HepG2 (cell line): ENCODE measurements at regions not wholly inside any gene's neighbourhood (a gene's known extent, or its start where the extent isn't known, plus 50 kb on each side); places are given as distances from the start of the nearest gene placed in this dataset.

Experiments
- ATAC-seq: fragments of 200-7000 bp; cut with Tn5 transposase; 3 replicates; pipeline ENCODE4 v1.9.1; 2020; ENCODE audit warnings: mild to moderate bottlenecking, moderate library complexity
- BruUV-seq: library from RNA; stranded (reverse); fragments of 400-500 nt; replicated peaks from 2 replicates; lab custom pipeline; 2021; lab: Mats Ljungman, UMichigan
- CTCF ChIA-PET: fragments of 300-600 bp; formaldehyde crosslinking; extraction: SDS; loops from one replicate; lab custom pipeline; 2021; ENCODE audit warnings: low total read pairs, inconsistent platforms, low intra/inter-chr PET ratio; lab: Yijun Ruan, JAX
- POLR2A ChIA-PET: fragments of 350-600 bp; sonication (Branson Sonifier 250); formaldehyde crosslinking; loops from one replicate; lab custom pipeline; 2020; ENCODE audit warnings: antibody characterized with exemption, inconsistent platforms; lab: Yijun Ruan, JAX
- DNase-seq: peaks from one replicate; pipeline ENCODE4 v3.0.0-alpha.2; 2015; ENCODE audit warnings: low spot score
- FAIRE-seq: peaks from 3 replicates; lab custom pipeline; 2011; peaks lifted over from hg19 to GRCh38; lab: Jason Lieb, UNC
- H2AFZ ChIP-seq: one replicate; pipeline ENCODE4 v1.6.1; 2011; ENCODE audit warnings: low read length, inconsistent platforms
- H3K27ac ChIP-seq: fragments of 300-600 bp; 3 replicates; pipeline ENCODE4 v1.8.0; 2011; ENCODE audit warnings: mixed run types, mild to moderate bottlenecking, mixed read lengths, low read length, inconsistent platforms; ENCODE audit not compliant: insufficient read depth; ENCODE audit errors: extremely low read length
- H3K27me3 ChIP-seq, 2 experiments: fragments of 200-600 bp in 1 of 2; 2 replicates in 1 of 2; 3 replicates in 1 of 2; pipeline versions ENCODE4 v1.6.0 to v1.8.0; 2011; ENCODE audit warnings: low read length in 2 of 2, mild to moderate bottlenecking in 2 of 2, moderate library complexity in 2 of 2, inconsistent platforms in 1 of 2; ENCODE audit not compliant: insufficient read depth in 2 of 2, control insufficient read depth in 1 of 2
- H3K36me3 ChIP-seq, 2 experiments: fragments of 200-600 bp in 1 of 2; replicated peaks in 1 of 2; 2 replicates in 1 of 2; 3 replicates in 1 of 2; pipeline versions ENCODE4 v1.5.1 to v1.8.0; 2011; ENCODE audit warnings: low read length in 2 of 2, inconsistent platforms in 1 of 2; ENCODE audit not compliant: insufficient read depth in 2 of 2, control insufficient read depth in 1 of 2
- H3K4me1 ChIP-seq: 2 replicates; pipeline ENCODE4 v1.5.1; 2012; ENCODE audit warnings: low read length, inconsistent platforms; ENCODE audit not compliant: insufficient read depth
- H3K4me2 ChIP-seq: 2 replicates; pipeline ENCODE4 v1.6.0; 2011; ENCODE audit warnings: low read depth, low read length, inconsistent platforms
- H3K4me3 ChIP-seq, 3 experiments: fragments of 200-600 bp in 1 of 3; sonication (generic), shearing (Covaris generic) in 1 of 3; replicated peaks in 1 of 3; 2 replicates each; pipeline ENCODE4 v1.5.1; 2011 to 2016; ENCODE audit warnings: low read length in 3 of 3, inconsistent platforms in 2 of 3, low read depth in 2 of 3, mild to moderate bottlenecking in 2 of 3, control low read depth in 1 of 3, mixed read lengths in 1 of 3; ENCODE audit not compliant: insufficient read depth in 1 of 3
- H3K79me2 ChIP-seq: one replicate; pipeline ENCODE4 v1.6.1; 2011; ENCODE audit warnings: low read length, inconsistent platforms; ENCODE audit not compliant: insufficient read depth
- H3K9ac ChIP-seq: 2 replicates; pipeline ENCODE4 v1.6.0; 2011; ENCODE audit warnings: mild to moderate bottlenecking, low read depth, low read length, inconsistent platforms; ENCODE audit not compliant: insufficient read depth
- H3K9me3 ChIP-seq: 2 replicates; pipeline ENCODE4 v1.5.1; 2012; ENCODE audit warnings: mild to moderate bottlenecking, low read length
- H4K20me1 ChIP-seq: 2 replicates; pipeline ENCODE4 v1.6.0; 2011; ENCODE audit warnings: inconsistent platforms, mild to moderate bottlenecking, low read length, moderate library complexity; ENCODE audit not compliant: insufficient read depth
- BCLAF1 ChIP-seq: fragments of 450-650 bp; IDR thresholded peaks from 2 replicates; pipeline ENCODE4 v1.6.1; 2017; ENCODE audit warnings: mild to moderate bottlenecking
- CBX5 ChIP-seq: sonication (generic); formaldehyde crosslinking; IDR thresholded peaks from 2 replicates; pipeline ENCODE4 v1.4.0; 2020; ENCODE audit warnings: missing genetic modification reagents, borderline replicate concordance
- EED ChIP-seq: sonication (generic); formaldehyde crosslinking; IDR thresholded peaks from 2 replicates; pipeline ENCODE4 v1.5.0; 2020; ENCODE audit warnings: mild to moderate bottlenecking, missing genetic modification reagents
- IRF2 ChIP-seq: IDR thresholded peaks from 2 replicates; pipeline ENCODE4 v1.6.1; 2018; ENCODE audit warnings: missing genetic modification reagents, missing compliant biosample characterization
- IRF9 ChIP-seq: sonication (generic); formaldehyde crosslinking; IDR thresholded peaks from 2 replicates; pipeline ENCODE4 v1.8.0; 2022; ENCODE audit warnings: missing genetic modification reagents, mild to moderate bottlenecking, borderline replicate concordance
- KAT2B ChIP-seq: fragments of 150-350 bp; IDR thresholded peaks from 2 replicates; pipeline ENCODE4 v1.6.1; 2014; ENCODE audit warnings: low read depth, low read length, borderline replicate concordance
- KLF11 ChIP-seq: IDR thresholded peaks from 2 replicates; pipeline ENCODE4 v1.6.1; 2016; ENCODE audit warnings: missing compliant biosample characterization
- KMT2A ChIP-seq: sonication (generic); formaldehyde crosslinking; IDR thresholded peaks from 2 replicates; pipeline ENCODE4 v1.4.0; 2020; ENCODE audit warnings: missing genetic modification reagents
- MED1 ChIP-seq: sonication (generic); formaldehyde crosslinking; IDR thresholded peaks from 2 replicates; pipeline ENCODE4 v1.4.0; 2020; ENCODE audit warnings: missing genetic modification reagents
- NFYB ChIP-seq: sonication (generic); formaldehyde crosslinking; IDR thresholded peaks from 2 replicates; pipeline ENCODE4 v1.4.0; 2020; ENCODE audit warnings: missing genetic modification reagents
- SNAPC2 ChIP-seq: sonication (generic); formaldehyde crosslinking; IDR thresholded peaks from 2 replicates; pipeline ENCODE4 v1.8.1; 2022; ENCODE audit warnings: mild to moderate bottlenecking, missing genetic modification reagents
- TBX2 ChIP-seq: sonication (generic); formaldehyde crosslinking; IDR thresholded peaks from 2 replicates; pipeline ENCODE4 v1.5.0; 2020; ENCODE audit warnings: missing genetic modification reagents, mild to moderate bottlenecking, borderline replicate concordance
- TMF1 ChIP-seq: sonication (generic); formaldehyde crosslinking; IDR thresholded peaks from 2 replicates; pipeline ENCODE4 v1.8.1; 2022; ENCODE audit warnings: low read depth, missing genetic modification reagents
- ZNF124 ChIP-seq: sonication (generic); formaldehyde crosslinking; IDR thresholded peaks from 2 replicates; pipeline ENCODE4 v1.4.0; 2020; ENCODE audit warnings: missing genetic modification reagents
- ZNF205 ChIP-seq: IDR thresholded peaks from 2 replicates; pipeline ENCODE4 v1.6.1; 2018; ENCODE audit warnings: missing biosample characterization, missing genetic modification reagents
- ZNF552 ChIP-seq: sonication (generic); formaldehyde crosslinking; IDR thresholded peaks from 2 replicates; pipeline ENCODE4 v1.9.0; 2022; ENCODE audit warnings: missing genetic modification reagents, mild to moderate bottlenecking, borderline replicate concordance
- ZNF737 ChIP-seq: sonication (generic); formaldehyde crosslinking; IDR thresholded peaks from 2 replicates; pipeline ENCODE4 v1.5.0; 2020; ENCODE audit warnings: missing genetic modification reagents, mild to moderate bottlenecking, borderline replicate concordance
- ZNF788 ChIP-seq: sonication (generic); formaldehyde crosslinking; IDR thresholded peaks from 2 replicates; pipeline ENCODE4 v1.5.0; 2020; ENCODE audit warnings: mild to moderate bottlenecking, missing genetic modification reagents, borderline replicate concordance
- WGBS: methylation state at CpG from one replicate; pipeline ENCODE4 v1.1.6; 2017; ENCODE audit warnings: low lambda C conversion rate; 5-methylcytosine and 5-hydroxymethylcytosine counted together
- in situ Hi-C: cut with HindIII; loops from 2 replicates; pipeline ENCODE4 v1.10.0; 2017; ENCODE audit warnings: low pct_unique_long_range_greater_than_20kb; ENCODE audit not compliant: extremely low pct_ligation_motif_present
- intact Hi-C: fragments of 100-400 bp; cut with micrococcal nuclease; formaldehyde crosslinking; loops from one replicate; pipeline ENCODE4 v1.10.0; 2022; ENCODE audit not compliant: unreplicated experiment
- TF ChIP-seq, protein P1 (sequence below): sonication (generic); formaldehyde crosslinking; IDR thresholded peaks from 2 replicates; pipeline ENCODE4 v1.5.0; 2020; ENCODE audit warnings: mild to moderate bottlenecking, missing genetic modification reagents, moderate library complexity

DNA sequence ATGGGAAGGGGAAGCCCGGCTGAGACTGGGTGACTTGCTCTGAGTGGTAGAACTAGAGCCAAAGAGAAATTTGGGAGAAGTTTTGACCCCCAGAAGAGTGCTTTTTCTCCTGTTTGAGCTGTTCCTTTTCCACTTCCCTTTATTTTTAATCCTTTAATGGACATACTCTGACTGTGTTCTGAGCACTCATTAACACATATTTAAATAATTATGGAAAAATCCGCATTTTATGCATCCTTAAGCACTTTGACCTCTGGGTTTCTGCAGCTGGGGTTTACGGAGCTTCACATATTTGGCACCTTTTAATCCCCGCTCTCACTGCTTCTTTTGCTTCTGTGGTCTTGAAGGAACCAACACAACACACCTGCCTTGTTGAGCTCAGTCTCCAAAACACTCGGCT, 114.7 kb downstream of the FOXL1 start (continued):
- TF ChIP-seq ZNF788 (CRISPR knock-in tag) (no peak), ZNF124 (no peak), TMF1 (CRISPR knock-in tag) (no peak), ZNF552 (CRISPR knock-in tag) (no peak), KLF11 (CRISPR knock-in tag) (no peak)
- TF ChIP-seq, all 625 proteins: peak for 0

- in situ Hi-C loops = no loop called here
- FAIRE-seq = no peak
- intact Hi-C loops = no loop called here
- H3K79me2 ChIP-seq = no peaks in the 10 kb centered on the region
- no TSS peak for BruUV-seq
- H3K9me3 ChIP-seq = no peaks in the 10 kb centered on the region
- no peaks in the 10 kb centered on the region for H4K20me1 ChIP-seq
- H3K4me1 ChIP-seq = no peaks in the 10 kb centered on the region
- no peak overlapping the region for H3K4me2 ChIP-seq
- ChIA-PET POLR2A (no interaction called here), CTCF (no interaction called here)
- TF ChIP-seq NFYB (CRISPR knock-in tag) = no peak
- TF ChIP-seq ZNF737 = no peak
- TF ChIP-seq KMT2A (CRISPR knock-in tag) = no peak
- TF ChIP-seq SNAPC2 (CRISPR knock-in tag) = no peak
- TF ChIP-seq, protein P1, sequence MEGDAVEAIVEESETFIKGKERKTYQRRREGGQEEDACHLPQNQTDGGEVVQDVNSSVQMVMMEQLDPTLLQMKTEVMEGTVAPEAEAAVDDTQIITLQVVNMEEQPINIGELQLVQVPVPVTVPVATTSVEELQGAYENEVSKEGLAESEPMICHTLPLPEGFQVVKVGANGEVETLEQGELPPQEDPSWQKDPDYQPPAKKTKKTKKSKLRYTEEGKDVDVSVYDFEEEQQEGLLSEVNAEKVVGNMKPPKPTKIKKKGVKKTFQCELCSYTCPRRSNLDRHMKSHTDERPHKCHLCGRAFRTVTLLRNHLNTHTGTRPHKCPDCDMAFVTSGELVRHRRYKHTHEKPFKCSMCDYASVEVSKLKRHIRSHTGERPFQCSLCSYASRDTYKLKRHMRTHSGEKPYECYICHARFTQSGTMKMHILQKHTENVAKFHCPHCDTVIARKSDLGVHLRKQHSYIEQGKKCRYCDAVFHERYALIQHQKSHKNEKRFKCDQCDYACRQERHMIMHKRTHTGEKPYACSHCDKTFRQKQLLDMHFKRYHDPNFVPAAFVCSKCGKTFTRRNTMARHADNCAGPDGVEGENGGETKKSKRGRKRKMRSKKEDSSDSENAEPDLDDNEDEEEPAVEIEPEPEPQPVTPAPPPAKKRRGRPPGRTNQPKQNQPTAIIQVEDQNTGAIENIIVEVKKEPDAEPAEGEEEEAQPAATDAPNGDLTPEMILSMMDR (CRISPR knock-in tag) = no peak
- TF ChIP-seq KAT2B = no peak
- TF ChIP-seq IRF9 (CRISPR knock-in tag) = no peak
- no peak for TF ChIP-seq IRF2
- TF ChIP-seq CBX5 = no peak
- no peak for TF ChIP-seq MED1 (CRISPR knock-in tag)
- TF ChIP-seq BCLAF1 = no peak
- TF ChIP-seq TBX2 (CRISPR knock-in tag) = no peak
- no peak for TF ChIP-seq EED
- no peak for TF ChIP-seq ZNF205 (CRISPR knock-in tag)
- ATAC-seq = no peak
- H2AFZ ChIP-seq = no peak overlapping the region
- WGBS = 0% methylated on average over 3 of the region's 3 CpGs
- H3K27me3 ChIP-seq = peaks cover 8 to 61% of the 10 kb centered on the region in 2 experiments; a peak in 3 of 5 replicates
- no peak overlapping the region for H3K9ac ChIP-seq
- H3K36me3 ChIP-seq = no peaks in the 10 kb centered on the region
- DNase-seq = no peak
- no peak overlapping the region for H3K4me3 ChIP-seq
- no peak overlapping the region for H3K27ac ChIP-seq
Measured at GRCh38 chr16:86697715-86698114, 119.4 kb downstream of the FOXL1 start.
